Type B pancreatic cell (in vitro differentiated cells): ENCODE measurements at regions not wholly inside any gene's neighbourhood (a gene's known extent, or its start where the extent isn't known, plus 50 kb on each side); places are given as distances from the start of the nearest gene placed in this dataset.

Source experiments
- DNase-seq: peaks from one replicate; pipeline ENCODE4 v3.0.0; 2021; ENCODE audit warnings: mixed read lengths; ENCODE audit not compliant: unreplicated experiment; ENCODE audit errors: extremely low spot score
- H3K27ac Mint-ChIP-seq: 2 replicates; pipeline ENCODE4 v1.8.0; 2021; ENCODE audit warnings: mild to moderate bottlenecking, mixed read lengths
- H3K27me3 Mint-ChIP-seq: 2 replicates; pipeline ENCODE4 v1.8.0; 2021; ENCODE audit warnings: mixed read lengths
- H3K36me3 Mint-ChIP-seq: 2 replicates; pipeline ENCODE4 v1.8.0; 2021; ENCODE audit warnings: mixed read lengths
- H3K4me1 Mint-ChIP-seq: one replicate; pipeline ENCODE4 v1.8.0; 2021; ENCODE audit warnings: mixed read lengths; ENCODE audit not compliant: unreplicated experiment
- H3K4me3 Mint-ChIP-seq: 2 replicates; pipeline ENCODE4 v1.8.0; 2021; ENCODE audit warnings: mild to moderate bottlenecking, mixed read lengths
- H3K9me3 Mint-ChIP-seq: 2 replicates; pipeline ENCODE4 v1.8.0; 2021; ENCODE audit warnings: mixed read lengths
- CTCF ChIP-seq: fragments of 200-600 bp; sonication (generic); conservative IDR thresholded peaks from 2 replicates; pipeline ENCODE4 v1.5.0; 2021; ENCODE audit warnings: antibody characterized with exemption, mild to moderate bottlenecking

- Mint-ChIP-seq H3K36me3 (no peaks in the 10 kb centered on the region), H3K27ac (no peak overlapping the region), H3K4me3 (no peak overlapping the region), H3K4me1 (no peaks in the 10 kb centered on the region), H3K9me3 (no peaks in the 10 kb centered on the region), H3K27me3 (peaks cover 5% of the 10 kb centered on the region)
- TF ChIP-seq CTCF = no peak
- DNase-seq = no peak
Measured at GRCh38 chr2:198456418-198456817, 652.0 kb downstream of the PLCL1 start.

GRCh38 chr2:198453866-198454265, 649.5 kb downstream of the PLCL1 start:
- Mint-ChIP-seq H3K27ac (no peak overlapping the region), H3K4me3 (no peak overlapping the region), H3K9me3 (no peaks in the 10 kb centered on the region), H3K36me3 (no peaks in the 10 kb centered on the region), H3K27me3 (peaks cover 5% of the 10 kb centered on the region), H3K4me1 (no peaks in the 10 kb centered on the region)
- no peak for DNase-seq
- no peak for TF ChIP-seq CTCF

- no peak for DNase-seq
- Mint-ChIP-seq H3K4me3 (no peak overlapping the region), H3K36me3 (no peaks in the 10 kb centered on the region), H3K27ac (no peak overlapping the region), H3K4me1 (no peaks in the 10 kb centered on the region), H3K9me3 (no peaks in the 10 kb centered on the region), H3K27me3 (no peaks in the 10 kb centered on the region)
- no peak for TF ChIP-seq CTCF
Measured at GRCh38 chr2:198452327-198452726, 647.9 kb downstream of the PLCL1 start.

GRCh38 chr2:198448789-198449188, 644.4 kb downstream of the PLCL1 start:
- DNase-seq = no peak
- no peak for TF ChIP-seq CTCF
- Mint-ChIP-seq H3K4me3 (no peak overlapping the region), H3K4me1 (no peaks in the 10 kb centered on the region), H3K27me3 (peaks cover 6% of the 10 kb centered on the region), H3K9me3 (no peaks in the 10 kb centered on the region), H3K27ac (no peak overlapping the region), H3K36me3 (no peaks in the 10 kb centered on the region)

- no peak for TF ChIP-seq CTCF
- no peak overlapping the region for H3K4me3 Mint-ChIP-seq
- H3K4me1 Mint-ChIP-seq = no peaks in the 10 kb centered on the region
- H3K27ac Mint-ChIP-seq = no peak overlapping the region
- H3K9me3 Mint-ChIP-seq = no peaks in the 10 kb centered on the region
- no peaks in the 10 kb centered on the region for H3K36me3 Mint-ChIP-seq
- no peak for DNase-seq
- peaks cover 6% of the 10 kb centered on the region for H3K27me3 Mint-ChIP-seq
Measured at GRCh38 chr2:198444800-198445287, 640.5 kb downstream of the PLCL1 start.

DNA sequence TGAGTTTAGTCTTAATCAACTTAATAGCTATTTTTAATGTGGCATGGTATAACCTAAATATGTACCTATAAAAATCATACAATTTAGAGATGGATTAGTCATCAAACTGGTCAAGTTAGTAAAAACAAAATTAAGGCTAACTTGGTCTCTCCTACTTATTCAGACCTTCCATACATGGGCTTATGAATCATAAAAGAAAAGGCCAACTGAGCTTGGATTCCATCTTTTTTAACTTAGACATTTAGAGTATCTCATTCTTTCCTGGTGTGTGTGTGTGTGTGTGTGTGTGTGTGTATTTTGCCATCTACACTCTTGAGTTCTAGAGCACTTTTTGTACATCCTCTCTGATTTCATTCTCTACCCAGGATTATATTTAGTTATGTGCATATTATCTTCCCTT, 637.5 kb downstream of the PLCL1 start:
- Mint-ChIP-seq H3K36me3 (no peaks in the 10 kb centered on the region), H3K27ac (peak overlapping the region; percentile 87), H3K27me3 (peaks cover 6% of the 10 kb centered on the region), H3K4me3 (no peak overlapping the region), H3K9me3 (no peaks in the 10 kb centered on the region), H3K4me1 (no peaks in the 10 kb centered on the region)
- no peak for DNase-seq
- no peak for TF ChIP-seq CTCF
